Fibroblast of lung (primary cell): ENCODE measurements at regions not wholly inside any gene's neighbourhood (a gene's known extent, or its start where the extent isn't known, plus 50 kb on each side); places are given as distances from the start of the nearest gene placed in this dataset.

Experiments used
- DNase-seq, 2 donors: peaks; one replicate each; pipeline versions ENCODE4 v3.0.0 to v3.0.0-alpha.2; 2010; ENCODE audit warnings: low read depth in 2 of 2
- H2AFZ ChIP-seq: 2 replicates; pipeline ENCODE4 v1.5.1; 2012; ENCODE audit warnings: low read length, control low read depth, inconsistent platforms
- H3K27ac ChIP-seq: 2 replicates; pipeline ENCODE4 v1.5.1; 2011; ENCODE audit warnings: low read length, control low read depth; ENCODE audit not compliant: insufficient read depth
- H3K27me3 ChIP-seq: 2 replicates; pipeline ENCODE4 v1.5.1; 2011; ENCODE audit warnings: mild to moderate bottlenecking, low read length; ENCODE audit not compliant: control insufficient read depth, insufficient read depth
- H3K36me3 ChIP-seq: 2 replicates; pipeline ENCODE4 v1.5.1; 2011; ENCODE audit warnings: low read length; ENCODE audit not compliant: control insufficient read depth, insufficient read depth
- H3K4me1 ChIP-seq: 2 replicates; pipeline ENCODE4 v1.5.1; 2011; ENCODE audit warnings: low read length; ENCODE audit not compliant: control insufficient read depth, insufficient read depth; ENCODE audit errors: extremely low read depth
- H3K4me2 ChIP-seq: 2 replicates; pipeline ENCODE4 v1.5.1; 2011; ENCODE audit warnings: low read length, control low read depth; ENCODE audit not compliant: insufficient read depth; ENCODE audit errors: extremely low read depth
- H3K4me3 ChIP-seq, 4 experiments: fragments of 200-600 bp in 1 of 4; sonication (generic) in 1 of 4; replicated peaks in 1 of 4; 2 replicates each; pipeline ENCODE4 v1.5.1; 2011 to 2016; ENCODE audit warnings: low read length in 4 of 4, low read depth in 3 of 4, mild to moderate bottlenecking in 3 of 4, control low read depth in 2 of 4, inconsistent platforms in 1 of 4, mixed read lengths in 1 of 4; ENCODE audit not compliant: insufficient read depth in 1 of 4; ENCODE audit errors: control extremely low read depth in 1 of 4
- H3K79me2 ChIP-seq: 2 replicates; pipeline ENCODE4 v1.5.1; 2012; ENCODE audit warnings: mild to moderate bottlenecking, low read length, inconsistent platforms; ENCODE audit not compliant: control insufficient read depth, insufficient read depth
- H3K9ac ChIP-seq: 2 replicates; pipeline ENCODE4 v1.5.1; 2011; ENCODE audit warnings: mild to moderate bottlenecking, low read length, control low read depth; ENCODE audit not compliant: insufficient read depth
- H3K9me3 ChIP-seq: 2 replicates; pipeline ENCODE4 v1.5.1; 2012; ENCODE audit warnings: low read depth, low read length; ENCODE audit not compliant: control insufficient read depth, insufficient read depth
- H4K20me1 ChIP-seq: 2 replicates; pipeline ENCODE4 v1.5.1; 2011; ENCODE audit warnings: low read length; ENCODE audit not compliant: control insufficient read depth, insufficient read depth; ENCODE audit errors: extremely low read depth
- EZH2 ChIP-seq: IDR thresholded peaks from 2 replicates; pipeline ENCODE4 v1.5.1; 2012; ENCODE audit warnings: low read length, control low read depth, mild to moderate bottlenecking; ENCODE audit errors: missing control alignments
- TF ChIP-seq, protein P1 (sequence below), 2 donors: IDR thresholded peaks in 1 of 2; conservative IDR thresholded peaks in 1 of 2; 1 replicate in 1 of 2; 2 replicates in 1 of 2; pipeline ENCODE4 v1.5.1; 2011 to 2012; ENCODE audit warnings: low read length in 2 of 2, control low read depth in 1 of 2, inconsistent platforms in 1 of 2, low read depth in 1 of 2, mild to moderate bottlenecking in 1 of 2

DNA sequence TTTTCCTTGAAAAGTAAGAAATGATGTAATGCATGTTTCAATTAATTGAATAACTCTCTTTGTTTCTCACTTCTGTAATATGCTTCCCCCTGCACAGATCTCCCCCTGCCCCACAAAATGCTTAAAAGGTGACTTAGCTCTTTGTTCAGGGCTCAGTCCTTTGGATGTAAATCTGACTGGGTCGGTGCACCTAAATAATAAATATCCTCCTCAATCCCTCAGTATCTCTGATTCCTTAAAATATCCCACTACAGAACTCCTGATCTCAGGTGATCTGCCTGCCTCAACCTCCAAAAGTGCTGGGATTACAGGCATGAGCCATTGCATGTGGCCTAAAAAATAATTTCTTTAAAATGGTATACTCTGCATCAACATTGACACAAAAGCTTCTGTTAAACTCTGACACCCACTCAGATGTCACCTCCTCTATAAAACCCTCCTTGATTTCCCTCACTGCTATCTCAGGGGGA is 107.0 kb downstream of the ZNF429 start:
- H3K27me3 ChIP-seq: no peaks in the 10 kb centered on the region
- no peaks in the 10 kb centered on the region for H3K9me3 ChIP-seq
- no peaks in the 10 kb centered on the region for H4K20me1 ChIP-seq
- H3K27ac ChIP-seq: no peak overlapping the region
- H3K79me2 ChIP-seq: no peaks in the 10 kb centered on the region
- H3K4me1 ChIP-seq: no peaks in the 10 kb centered on the region
- TF ChIP-seq EZH2: no peak
- TF ChIP-seq, protein P1, sequence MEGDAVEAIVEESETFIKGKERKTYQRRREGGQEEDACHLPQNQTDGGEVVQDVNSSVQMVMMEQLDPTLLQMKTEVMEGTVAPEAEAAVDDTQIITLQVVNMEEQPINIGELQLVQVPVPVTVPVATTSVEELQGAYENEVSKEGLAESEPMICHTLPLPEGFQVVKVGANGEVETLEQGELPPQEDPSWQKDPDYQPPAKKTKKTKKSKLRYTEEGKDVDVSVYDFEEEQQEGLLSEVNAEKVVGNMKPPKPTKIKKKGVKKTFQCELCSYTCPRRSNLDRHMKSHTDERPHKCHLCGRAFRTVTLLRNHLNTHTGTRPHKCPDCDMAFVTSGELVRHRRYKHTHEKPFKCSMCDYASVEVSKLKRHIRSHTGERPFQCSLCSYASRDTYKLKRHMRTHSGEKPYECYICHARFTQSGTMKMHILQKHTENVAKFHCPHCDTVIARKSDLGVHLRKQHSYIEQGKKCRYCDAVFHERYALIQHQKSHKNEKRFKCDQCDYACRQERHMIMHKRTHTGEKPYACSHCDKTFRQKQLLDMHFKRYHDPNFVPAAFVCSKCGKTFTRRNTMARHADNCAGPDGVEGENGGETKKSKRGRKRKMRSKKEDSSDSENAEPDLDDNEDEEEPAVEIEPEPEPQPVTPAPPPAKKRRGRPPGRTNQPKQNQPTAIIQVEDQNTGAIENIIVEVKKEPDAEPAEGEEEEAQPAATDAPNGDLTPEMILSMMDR (conservative IDR thresholded peaks at IDR 0.05 in 1 of 2, IDR thresholded peaks at IDR 0.05 in 1 of 2; ENCODE audit: low read depth in 1 of 2, low read length in 2 of 2): no peak
- H3K9ac ChIP-seq: no peak overlapping the region
- no peak overlapping the region for H3K4me2 ChIP-seq
- H3K36me3 ChIP-seq: no peaks in the 10 kb centered on the region
- no peak overlapping the region for H3K4me3 ChIP-seq
- no peak overlapping the region for H2AFZ ChIP-seq
- DNase-seq: no peak

GRCh38 chr19:21611659-21612402 is 106.4 kb downstream of the ZNF429 start:
- Histone ChIP-seq H3K27ac (no peak overlapping the region), H3K4me1 (no peaks in the 10 kb centered on the region), H3K27me3 (no peaks in the 10 kb centered on the region), H3K9ac (no peak overlapping the region), H3K4me2 (no peak overlapping the region), H4K20me1 (no peaks in the 10 kb centered on the region), H2AFZ (no peak overlapping the region), H3K9me3 (no peaks in the 10 kb centered on the region), H3K4me3 (no peak overlapping the region), H3K36me3 (no peaks in the 10 kb centered on the region), H3K79me2 (no peaks in the 10 kb centered on the region)
- no peak for TF ChIP-seq EZH2
- TF ChIP-seq, protein P1 (conservative IDR thresholded peaks at IDR 0.05 in 1 of 2, IDR thresholded peaks at IDR 0.05 in 1 of 2; ENCODE audit: low read depth in 1 of 2, low read length in 2 of 2): no peak
- DNase-seq: no peak

DNA sequence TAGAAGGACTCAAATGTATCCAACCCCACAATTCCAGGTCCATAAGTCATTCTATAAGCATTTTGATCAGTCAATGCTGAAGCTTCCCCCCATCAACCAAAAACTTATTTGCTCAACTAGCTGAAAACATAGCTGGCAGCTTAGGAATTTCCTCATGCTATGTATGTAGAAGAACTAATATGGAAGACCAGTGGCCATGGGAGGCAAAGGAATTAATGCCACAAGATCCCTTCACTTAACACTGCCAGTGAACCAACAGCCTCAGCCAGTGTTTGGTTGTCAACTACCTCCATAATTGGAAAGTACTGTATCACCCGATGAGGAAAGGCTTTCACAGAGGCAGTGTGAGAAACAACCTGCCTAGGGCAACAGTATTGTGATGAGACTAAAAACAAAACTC is 105.4 kb downstream of the ZNF429 start:
- H3K27ac ChIP-seq: no peak overlapping the region
- no peaks in the 10 kb centered on the region for H3K27me3 ChIP-seq
- H3K4me3 ChIP-seq: no peak overlapping the region
- TF ChIP-seq EZH2: no peak
- TF ChIP-seq, protein P1 (conservative IDR thresholded peaks at IDR 0.05 in 1 of 2, IDR thresholded peaks at IDR 0.05 in 1 of 2; ENCODE audit: low read depth in 1 of 2, low read length in 2 of 2): no peak
- no peak overlapping the region for H2AFZ ChIP-seq
- H3K4me2 ChIP-seq: no peak overlapping the region
- no peaks in the 10 kb centered on the region for H3K4me1 ChIP-seq
- no peaks in the 10 kb centered on the region for H4K20me1 ChIP-seq
- DNase-seq: no peak
- H3K36me3 ChIP-seq: no peaks in the 10 kb centered on the region
- H3K9me3 ChIP-seq: no peaks in the 10 kb centered on the region
- no peaks in the 10 kb centered on the region for H3K79me2 ChIP-seq
- no peak overlapping the region for H3K9ac ChIP-seq
